H54 (cell line): ENCODE measurements at regions not wholly inside any gene's neighbourhood (a gene's known extent, or its start where the extent isn't known, plus 50 kb on each side); places are given as distances from the start of the nearest gene placed in this dataset.
"Not testable (repeated sequence)": the region's sequence is repeated elsewhere in the genome, so short reads cannot be mapped to it uniquely, and the experiment has no call there.

ENCODE experiments used
- DNase-seq: peaks from one replicate; pipeline ENCODE4 v3.0.0; 2011; ENCODE audit warnings: low spot score, mixed read lengths; ENCODE audit not compliant: insufficient read length
- FAIRE-seq: peaks from 3 replicates; lab custom pipeline; 2011; peaks lifted over from hg19 to GRCh38; lab: Jason Lieb, UNC
- POLR2A ChIP-seq: IDR thresholded peaks from 2 replicates; pipeline ENCODE4 v1.6.1; 2011; ENCODE audit warnings: low read depth, mild to moderate bottlenecking, low read length

GRCh38 chr21:16125274-16125673, 395.5 kb downstream of the USP25 start:
- DNase-seq: no peak
- no peak for TF ChIP-seq POLR2A
- FAIRE-seq: no peak

GRCh38 chr21:16132453-16132852, 402.7 kb downstream of the USP25 start:
- not testable (repeated sequence) for DNase-seq, FAIRE-seq

GRCh38 chr21:16133248-16133647, 403.5 kb downstream of the USP25 start:
- no peak for TF ChIP-seq POLR2A
- DNase-seq: no peak
- no peak for FAIRE-seq

- DNase-seq (no peak), FAIRE-seq (no peak)
- no peak for TF ChIP-seq POLR2A
Measured at GRCh38 chr21:16134134-16134533, 404.4 kb downstream of the USP25 start.

GRCh38 chr21:16137106-16137505, 407.3 kb downstream of the USP25 start:
- DNase-seq (no peak), FAIRE-seq (no peak)
- TF ChIP-seq POLR2A: no peak

GRCh38 chr21:16145052-16145451, 415.3 kb downstream of the USP25 start:
- no peak for DNase-seq
- TF ChIP-seq POLR2A: no peak
- no peak for FAIRE-seq

- no peak for FAIRE-seq
- no peak for TF ChIP-seq POLR2A
- DNase-seq: no peak
Measured at GRCh38 chr21:16145479-16145878, 415.7 kb downstream of the USP25 start.

- TF ChIP-seq POLR2A: no peak
- FAIRE-seq (no peak), DNase-seq (no peak)
Measured at GRCh38 chr21:16154321-16154720, 424.5 kb downstream of the USP25 start.

- DNase-seq: no peak
- FAIRE-seq: no peak
- no peak for TF ChIP-seq POLR2A
Measured at GRCh38 chr21:16154951-16155635, 425.3 kb downstream of the USP25 start.

GRCh38 chr21:16156841-16157489, 427.2 kb downstream of the USP25 start:
- no peak for TF ChIP-seq POLR2A
- no peak for FAIRE-seq

GRCh38 chr21:16159213-16159970, 429.6 kb downstream of the USP25 start:
- DNase-seq (no peak), FAIRE-seq (no peak)
- TF ChIP-seq POLR2A: no peak

More at GRCh38 chr21:16156841-16157489, 427.2 kb downstream of the USP25 start:
- no peak for DNase-seq

- no peak for DNase-seq
- no peak for FAIRE-seq
- TF ChIP-seq POLR2A: no peak
Measured at GRCh38 chr21:16159971-16160350, 430.2 kb downstream of the USP25 start.

GRCh38 chr21:16162953-16163352, 433.2 kb downstream of the USP25 start:
- TF ChIP-seq POLR2A: no peak
- no peak for FAIRE-seq
- no peak for DNase-seq

GRCh38 chr21:16169102-16169511, 439.3 kb downstream of the USP25 start:
- no peak for TF ChIP-seq POLR2A
- no peak for DNase-seq
- no peak for FAIRE-seq
